ENCODE measurements at regions not wholly inside any gene's neighbourhood (a gene's known extent, or its start where the extent isn't known, plus 50 kb on each side); places are given as distances from the start of the nearest gene placed in this dataset.

GRCh38 chr17:27404676-27405075 lies 51.6 kb upstream of the KSR1 start:
- H3K27ac ChIP-seq = no peak overlapping the region
- H3K27me3 ChIP-seq = no peaks in the 10 kb centered on the region
- DNase-seq = no peak
- H3K4me3 ChIP-seq = no peak overlapping the region
- no peaks in the 10 kb centered on the region for H3K36me3 ChIP-seq
- no peak for TF ChIP-seq CTCF (IDR thresholded peaks at IDR 0.05)
- TF ChIP-seq EP300 (IDR thresholded peaks at IDR 0.05) = no peak
- no peak for TF ChIP-seq POLR2A (IDR thresholded peaks at IDR 0.05)
- no peak for TF ChIP-seq POLR2AphosphoS5 (IDR thresholded peaks at IDR 0.05)
- H3K9me3 ChIP-seq = no peaks in the 10 kb centered on the region
- peaks cover 0 to 14% (median 10%) of the 10 kb centered on the region in 4 donors for H3K4me1 ChIP-seq
- intact Hi-C loops (cut with DNase I) = no loop called here

Measured in sigmoid colon (tissue), 5 donors.